Stimulated activated CD8-positive, alpha-beta memory T cell treated with anti-CD3 and anti-CD28 coated beads, Interleukin-7, amount 100 ng/mL, for 1 hour (primary cell): ENCODE measurements at regions not wholly inside any gene's neighbourhood (a gene's known extent, or its start where the extent isn't known, plus 50 kb on each side); places are given as distances from the start of the nearest gene placed in this dataset.

Source experiments
- DNase-seq, 2 donors: peaks; one replicate each; pipeline ENCODE4 v3.0.0-alpha.2; 2020; ENCODE audit warnings: low read depth in 2 of 2

- DNase-seq, result no peak
Measured at GRCh38 chr2:181305301-181306123, 151.7 kb upstream of the ITGA4 start.

- no peak for DNase-seq
Measured at GRCh38 chr2:181306785-181307184, 150.4 kb upstream of the ITGA4 start.

GRCh38 chr2:181307203-181307991 lies 149.8 kb upstream of the ITGA4 start:
- no peak for DNase-seq

GRCh38 chr2:181308766-181309515 lies 148.2 kb upstream of the ITGA4 start:
- no peak for DNase-seq

- DNase-seq, result no peak
Measured at GRCh38 chr2:181309586-181309985, 147.6 kb upstream of the ITGA4 start.

- DNase-seq, result no peak
Measured at GRCh38 chr2:181310967-181311366, 146.2 kb upstream of the ITGA4 start.

GRCh38 chr2:181311837-181312236 lies 145.3 kb upstream of the ITGA4 start:
- no peak for DNase-seq

GRCh38 chr2:181312515-181312927 lies 144.7 kb upstream of the ITGA4 start:
- DNase-seq, result peak in 1 of 2 donors; percentile 14

GRCh38 chr2:181313845-181314244 lies 143.3 kb upstream of the ITGA4 start:
- no peak for DNase-seq

- DNase-seq, result no peak
Measured at GRCh38 chr2:181314551-181314950, 142.6 kb upstream of the ITGA4 start.

GRCh38 chr2:181317511-181317910 lies 139.7 kb upstream of the ITGA4 start:
- no peak for DNase-seq

GRCh38 chr2:181318504-181319280 lies 138.5 kb upstream of the ITGA4 start:
- DNase-seq, result no peak

GRCh38 chr2:181319286-181319685 lies 137.9 kb upstream of the ITGA4 start:
- no peak for DNase-seq

GRCh38 chr2:181320638-181321037 lies 136.5 kb upstream of the ITGA4 start:
- DNase-seq, result no peak

- no peak for DNase-seq
Measured at GRCh38 chr2:181324912-181325311, 132.3 kb upstream of the ITGA4 start.

- no peak for DNase-seq
Measured at GRCh38 chr2:181326661-181327060, 130.5 kb upstream of the ITGA4 start.

GRCh38 chr2:181330286-181330685 lies 126.9 kb upstream of the ITGA4 start:
- DNase-seq, result no peak

- DNase-seq, result no peak
Measured at GRCh38 chr2:181332044-181332605, 125.1 kb upstream of the ITGA4 start.

- DNase-seq, result no peak
Measured at GRCh38 chr2:181334158-181334826, 122.9 kb upstream of the ITGA4 start.

GRCh38 chr2:181340891-181341290 lies 116.3 kb upstream of the ITGA4 start:
- no peak for DNase-seq
